GM23338 (cell line): ENCODE measurements at regions not wholly inside any gene's neighbourhood (a gene's known extent, or its start where the extent isn't known, plus 50 kb on each side); places are given as distances from the start of the nearest gene placed in this dataset.

Experiments used
- ATAC-seq: fragments of 200-7000 bp; cut with Tn5 transposase; 3 replicates; pipeline ENCODE4 v1.9.1; 2020
- DNase-seq: peaks from one replicate; pipeline ENCODE4 v3.0.0-alpha.2; 2015; ENCODE audit warnings: low spot score
- H2AFZ ChIP-seq: fragments of 200-600 bp; sonication (generic); 2 replicates; pipeline ENCODE4 v1.8.0; 2016; ENCODE audit warnings: antibody characterized with exemption, mild to moderate bottlenecking, moderate library complexity
- H3F3A ChIP-seq: fragments of 200-600 bp; sonication (generic); replicated peaks from 2 replicates; pipeline ENCODE4 v1.8.0; 2017; ENCODE audit warnings: antibody characterized with exemption, mixed run types, low read depth
- H3K27ac ChIP-seq: fragments of 200-600 bp; sonication (generic); 2 replicates; pipeline ENCODE4 v1.6.1; 2016; ENCODE audit warnings: low read depth
- H3K27me3 ChIP-seq: fragments of 200-600 bp; sonication (generic); 2 replicates; pipeline ENCODE4 v1.8.0; 2016; ENCODE audit warnings: mild to moderate bottlenecking, mixed run types, moderate library complexity; ENCODE audit not compliant: insufficient read depth
- H3K36me3 ChIP-seq: fragments of 200-600 bp; sonication (generic); 2 replicates; pipeline ENCODE4 v1.8.0; 2016; ENCODE audit warnings: mild to moderate bottlenecking; ENCODE audit not compliant: insufficient read depth
- H3K4me1 ChIP-seq: fragments of 200-600 bp; sonication (generic); 2 replicates; pipeline ENCODE4 v1.8.0; 2016; ENCODE audit warnings: mild to moderate bottlenecking, moderate library complexity; ENCODE audit not compliant: insufficient read depth
- H3K4me2 ChIP-seq: fragments of 200-600 bp; sonication (generic); 2 replicates; pipeline ENCODE4 v1.7.1; 2017; ENCODE audit warnings: mixed run types
- H3K4me3 ChIP-seq: fragments of 200-600 bp; sonication (generic); 2 replicates; pipeline ENCODE4 v1.6.1; 2016; ENCODE audit warnings: mixed run types
- H3K79me2 ChIP-seq: fragments of 200-600 bp; sonication (generic); replicated peaks from 2 replicates; pipeline ENCODE4 v1.8.0; 2017; ENCODE audit warnings: mild to moderate bottlenecking; ENCODE audit not compliant: insufficient read depth
- H3K9me2 ChIP-seq: fragments of 200-600 bp; sonication (generic); 2 replicates; pipeline ENCODE4 v1.8.0; 2017; ENCODE audit not compliant: insufficient read depth
- H4K20me1 ChIP-seq: fragments of 200-600 bp; sonication (generic); replicated peaks from 2 replicates; pipeline ENCODE4 v1.8.0; 2017; ENCODE audit warnings: mild to moderate bottlenecking; ENCODE audit not compliant: insufficient read depth
- H3K27ac Mint-ChIP-seq: 2 replicates; pipeline ENCODE4 v1.8.0; 2020; ENCODE audit warnings: inconsistent platforms, mild to moderate bottlenecking, moderate library complexity, mixed read lengths
- H3K27me3 Mint-ChIP-seq: 3 replicates; pipeline ENCODE4 v1.8.0; 2022; ENCODE audit warnings: low read depth, mild to moderate bottlenecking, moderate library complexity, mixed read lengths, inconsistent platforms; ENCODE audit not compliant: insufficient read depth, poor library complexity
- H3K36me3 Mint-ChIP-seq: 3 replicates; pipeline ENCODE4 v1.8.0; 2021; ENCODE audit warnings: low read depth, mild to moderate bottlenecking, inconsistent platforms, moderate library complexity, mixed read lengths
- H3K4me1 Mint-ChIP-seq: 3 replicates; pipeline ENCODE4 v1.8.0; 2020; ENCODE audit warnings: mild to moderate bottlenecking, inconsistent platforms, mixed read lengths
- H3K4me3 Mint-ChIP-seq: 3 replicates; pipeline ENCODE4 v1.8.0; 2021; ENCODE audit warnings: moderate library complexity, mild to moderate bottlenecking, inconsistent platforms, mixed read lengths
- H3K9me3 Mint-ChIP-seq: 3 replicates; pipeline ENCODE4 v1.8.0; 2020; ENCODE audit warnings: moderate library complexity, mild to moderate bottlenecking, inconsistent platforms, mixed read lengths
- CREB1 ChIP-seq: fragments of 250-450 bp; sonication (Bioruptor Pico); IDR thresholded peaks from 2 replicates; pipeline ENCODE4 v1.5.0; 2020; ENCODE audit warnings: low read depth, mild to moderate bottlenecking, moderate library complexity
- CTCF ChIP-seq, 2 experiments: fragments of 200-600 bp in 1 of 2; sonication (generic) in 1 of 2; conservative IDR thresholded peaks; 2 replicates each; pipeline versions ENCODE4 v1.5.1 to v1.6.1; 2016 to 2017; ENCODE audit warnings: antibody characterized with exemption in 2 of 2, low read depth in 2 of 2, mild to moderate bottlenecking in 2 of 2, moderate library complexity in 1 of 2
- ETS1 ChIP-seq: IDR thresholded peaks from 2 replicates; pipeline ENCODE4 v1.6.1; 2016; ENCODE audit warnings: antibody characterized with exemption
- EZH2 ChIP-seq: fragments of 200-600 bp; sonication (generic); IDR thresholded peaks from one replicate; pipeline ENCODE4 v1.8.0; 2017; ENCODE audit warnings: antibody characterized with exemption, mild to moderate bottlenecking, low read depth; ENCODE audit not compliant: unreplicated experiment
- EZH2phosphoT487 ChIP-seq: fragments of 200-600 bp; sonication (generic); IDR thresholded peaks from one replicate; pipeline ENCODE4 v1.8.1; 2018; ENCODE audit warnings: antibody characterized with exemption; ENCODE audit not compliant: unreplicated experiment
- JUNB ChIP-seq: IDR thresholded peaks from one replicate; pipeline ENCODE4 v1.6.1; 2016; ENCODE audit warnings: antibody characterized with exemption; ENCODE audit not compliant: unreplicated experiment
- NANOG ChIP-seq: IDR thresholded peaks from 2 replicates; pipeline ENCODE4 v1.6.1; 2016; ENCODE audit warnings: antibody characterized with exemption, borderline replicate concordance
- POLR2AphosphoS5 ChIP-seq: IDR thresholded peaks from 2 replicates; pipeline ENCODE4 v1.6.1; 2016; ENCODE audit warnings: antibody characterized with exemption, low read depth
- ZNF114 ChIP-seq: fragments of 250-450 bp; sonication (Bioruptor Pico); IDR thresholded peaks from 2 replicates; pipeline ENCODE4 v1.5.0; 2020; ENCODE audit warnings: mild to moderate bottlenecking, moderate library complexity
- ZNF331 ChIP-seq: fragments of 250-450 bp; sonication (Bioruptor Pico); IDR thresholded peaks from 2 replicates; pipeline ENCODE4 v1.5.0; 2020; ENCODE audit warnings: low read depth, mild to moderate bottlenecking, moderate library complexity
- ZNF462 ChIP-seq: fragments of 250-450 bp; sonication (Bioruptor Pico); IDR thresholded peaks from 2 replicates; pipeline ENCODE4 v1.5.0; 2020; ENCODE audit warnings: mild to moderate bottlenecking, moderate library complexity
- TF ChIP-seq, protein P1 (sequence below): IDR thresholded peaks from one replicate; pipeline ENCODE4 v1.6.1; 2018; ENCODE audit warnings: antibody characterized with exemption; ENCODE audit not compliant: unreplicated experiment

DNA sequence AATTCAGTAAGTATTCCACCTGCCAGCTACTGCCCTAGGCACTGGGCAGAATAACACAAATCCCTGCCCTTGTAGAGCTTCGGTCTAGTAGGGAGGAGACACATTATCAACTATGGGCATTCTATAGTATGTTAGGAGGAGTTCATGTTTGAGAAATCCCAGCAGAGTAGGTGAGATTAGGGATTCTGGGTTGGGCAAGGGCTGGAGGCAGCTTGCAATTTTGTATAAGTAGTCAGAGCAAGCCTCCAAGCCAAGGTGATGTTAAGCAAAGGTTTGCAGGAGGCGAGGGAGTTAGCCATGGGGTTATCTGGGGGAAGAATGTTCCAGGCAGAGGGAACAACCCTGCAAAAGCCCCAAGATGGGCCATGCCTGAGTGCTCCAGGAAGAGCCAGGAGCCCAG, 187.9 kb upstream of the HS6ST1 start:
- Histone ChIP-seq H3K9me2 (no peaks in the 10 kb centered on the region), H3K4me1 (no peaks in the 10 kb centered on the region), H3K4me3 (no peak overlapping the region), H3K27ac (no peak overlapping the region), H4K20me1 (no peaks in the 10 kb centered on the region), H3K36me3 (no peaks in the 10 kb centered on the region), H3K27me3 (no peaks in the 10 kb centered on the region), H3K4me2 (no peak overlapping the region), H2AFZ (no peak overlapping the region), H3K79me2 (no peaks in the 10 kb centered on the region), H3F3A (no peaks in the 10 kb centered on the region)
- Mint-ChIP-seq H3K4me1 (no peaks in the 10 kb centered on the region), H3K27me3 (no peaks in the 10 kb centered on the region), H3K36me3 (no peaks in the 10 kb centered on the region), H3K27ac (no peak overlapping the region), H3K9me3 (no peaks in the 10 kb centered on the region; the same call in 2 of the 3 replicates), H3K4me3 (no peak overlapping the region)
- DNase-seq (no peak), ATAC-seq (no peak)
- TF ChIP-seq NANOG (no peak), ZNF462 (no peak), EZH2phosphoT487 (no peak), ETS1 (no peak), CREB1 (CRISPR knock-in tag) (no peak), ZNF331 (CRISPR knock-in tag) (no peak), ZNF114 (CRISPR knock-in tag) (no peak), CTCF (conservative IDR thresholded peaks at IDR 0.05; ENCODE audit: low read depth in 2 of 2) (no peak), EZH2 (no peak), JUNB (no peak), POLR2AphosphoS5 (no peak)
- TF ChIP-seq, protein P1, sequence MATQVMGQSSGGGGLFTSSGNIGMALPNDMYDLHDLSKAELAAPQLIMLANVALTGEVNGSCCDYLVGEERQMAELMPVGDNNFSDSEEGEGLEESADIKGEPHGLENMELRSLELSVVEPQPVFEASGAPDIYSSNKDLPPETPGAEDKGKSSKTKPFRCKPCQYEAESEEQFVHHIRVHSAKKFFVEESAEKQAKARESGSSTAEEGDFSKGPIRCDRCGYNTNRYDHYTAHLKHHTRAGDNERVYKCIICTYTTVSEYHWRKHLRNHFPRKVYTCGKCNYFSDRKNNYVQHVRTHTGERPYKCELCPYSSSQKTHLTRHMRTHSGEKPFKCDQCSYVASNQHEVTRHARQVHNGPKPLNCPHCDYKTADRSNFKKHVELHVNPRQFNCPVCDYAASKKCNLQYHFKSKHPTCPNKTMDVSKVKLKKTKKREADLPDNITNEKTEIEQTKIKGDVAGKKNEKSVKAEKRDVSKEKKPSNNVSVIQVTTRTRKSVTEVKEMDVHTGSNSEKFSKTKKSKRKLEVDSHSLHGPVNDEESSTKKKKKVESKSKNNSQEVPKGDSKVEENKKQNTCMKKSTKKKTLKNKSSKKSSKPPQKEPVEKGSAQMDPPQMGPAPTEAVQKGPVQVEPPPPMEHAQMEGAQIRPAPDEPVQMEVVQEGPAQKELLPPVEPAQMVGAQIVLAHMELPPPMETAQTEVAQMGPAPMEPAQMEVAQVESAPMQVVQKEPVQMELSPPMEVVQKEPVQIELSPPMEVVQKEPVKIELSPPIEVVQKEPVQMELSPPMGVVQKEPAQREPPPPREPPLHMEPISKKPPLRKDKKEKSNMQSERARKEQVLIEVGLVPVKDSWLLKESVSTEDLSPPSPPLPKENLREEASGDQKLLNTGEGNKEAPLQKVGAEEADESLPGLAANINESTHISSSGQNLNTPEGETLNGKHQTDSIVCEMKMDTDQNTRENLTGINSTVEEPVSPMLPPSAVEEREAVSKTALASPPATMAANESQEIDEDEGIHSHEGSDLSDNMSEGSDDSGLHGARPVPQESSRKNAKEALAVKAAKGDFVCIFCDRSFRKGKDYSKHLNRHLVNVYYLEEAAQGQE, result no peak
